ENCODE measurements at regions not wholly inside any gene's neighbourhood (a gene's known extent, or its start where the extent isn't known, plus 50 kb on each side); places are given as distances from the start of the nearest gene placed in this dataset.
A peak's percentile ranks its signal among the peaks of the same experiment; 100 is the strongest.

DNA sequence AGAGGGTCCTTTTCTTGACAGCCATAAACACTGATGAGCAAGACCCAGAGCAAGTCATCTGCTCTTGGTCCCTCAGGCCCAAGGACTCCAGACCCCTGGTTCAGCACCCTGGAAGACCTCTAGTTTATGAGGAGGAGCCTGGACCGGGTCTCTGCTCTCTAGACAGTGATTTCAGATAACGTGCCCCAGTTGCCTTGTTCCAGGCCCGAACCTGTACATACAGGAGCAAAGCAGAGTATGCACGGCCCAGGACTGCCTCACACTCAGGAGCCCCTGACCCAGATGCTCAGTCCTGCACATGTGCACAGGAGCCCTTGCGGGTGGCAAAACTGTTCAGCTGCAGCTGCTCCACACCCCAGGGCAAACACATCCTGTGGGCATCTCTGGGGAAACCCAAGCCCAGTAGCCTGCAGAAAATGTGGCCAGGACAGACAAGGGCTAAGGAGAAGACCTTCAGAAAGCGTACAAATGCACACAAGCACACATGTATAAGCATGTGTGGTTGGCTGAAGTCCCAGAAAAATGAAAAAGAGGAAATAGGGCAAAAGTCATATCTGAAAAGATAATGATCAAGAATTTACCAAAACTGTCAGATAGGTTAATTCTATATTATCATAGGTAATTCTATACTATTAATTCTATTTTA lies 59.9 kb upstream of the CORO2B start:
- TF ChIP-seq CTCF (IDR thresholded peaks at IDR 0.05; ENCODE audit: low read depth, low read length) = no peak
- DNase-seq (ENCODE audit: low read depth in 2 of 2) = no peak
- no peak overlapping the region for H3K4me3 ChIP-seq (replicated peaks in 1 of 2; ENCODE audit: low read depth in 2 of 2, low read length in 2 of 2)

DNA sequence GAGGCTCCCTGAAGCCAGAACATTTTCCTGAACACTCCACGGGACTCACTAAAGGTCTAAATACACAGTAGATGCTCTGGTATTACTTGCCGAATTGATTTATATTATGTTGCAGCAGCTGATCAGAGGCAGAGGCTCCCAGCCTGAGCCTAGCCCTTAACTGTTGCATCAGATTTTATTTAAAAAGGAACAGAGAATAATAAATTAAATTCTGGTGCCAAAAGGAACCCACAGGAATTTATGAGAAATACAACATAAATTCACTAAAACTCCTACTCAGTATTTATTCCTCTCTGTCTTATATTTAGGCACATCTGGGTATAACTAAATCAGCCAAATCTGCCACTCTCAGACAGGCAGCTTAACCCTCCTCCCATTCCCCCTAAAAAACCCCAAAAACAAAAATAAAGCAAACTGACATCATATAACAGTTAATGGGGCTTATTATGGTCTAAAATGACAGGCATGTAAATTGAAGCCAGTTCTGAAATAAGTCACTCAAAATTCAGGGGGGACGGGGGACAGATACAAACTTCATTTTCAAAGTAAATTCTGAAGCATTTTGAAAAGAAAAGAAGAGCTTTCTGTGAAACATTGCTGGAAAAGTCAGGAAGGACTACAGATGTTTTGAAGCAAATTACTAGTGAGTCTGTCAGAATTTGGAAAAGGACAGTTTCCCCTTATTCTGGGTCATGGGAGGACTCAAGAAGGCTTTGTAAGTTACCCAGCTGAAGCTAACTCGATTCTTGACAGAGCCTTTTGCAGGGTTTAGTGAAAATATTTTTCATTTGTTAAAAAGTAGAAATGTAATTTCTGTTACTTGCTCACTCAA lies 53.8 kb upstream of the CORO2B start:
- DNase-seq (ENCODE audit: low read depth in 2 of 2) = peak; percentile 75 to 80
- TF ChIP-seq CTCF (IDR thresholded peaks at IDR 0.05; ENCODE audit: low read depth, low read length) = no peak
- no peak overlapping the region for H3K4me3 ChIP-seq (replicated peaks in 1 of 2; ENCODE audit: low read depth in 2 of 2, low read length in 2 of 2)

GRCh38 chr15:68525815-68526214 lies 53.0 kb upstream of the CORO2B start:
- no peak for DNase-seq (ENCODE audit: low read depth in 2 of 2)
- H3K4me3 ChIP-seq (replicated peaks in 1 of 2; ENCODE audit: low read depth in 2 of 2, low read length in 2 of 2) = no peak overlapping the region
- no peak for TF ChIP-seq CTCF (IDR thresholded peaks at IDR 0.05; ENCODE audit: low read depth, low read length)

DNA sequence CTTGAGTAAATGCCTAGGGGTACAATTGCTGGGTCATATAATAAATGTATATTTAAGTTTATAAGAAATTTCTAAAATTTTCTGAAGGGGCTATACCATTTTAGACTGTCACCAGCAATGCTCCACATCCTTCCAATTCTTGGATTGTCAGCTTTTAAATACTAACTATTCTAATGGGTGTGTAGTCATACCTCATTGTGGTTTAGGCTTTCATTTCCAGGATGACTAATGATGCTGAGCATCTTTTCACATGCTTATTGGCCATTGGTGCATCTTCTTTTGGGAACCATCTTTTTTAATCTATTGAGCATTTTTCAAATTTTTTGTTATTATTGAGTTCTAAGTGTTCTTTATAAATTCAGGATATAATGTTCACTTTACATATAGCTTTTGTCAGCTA lies 52.5 kb upstream of the CORO2B start:
- H3K4me3 ChIP-seq (replicated peaks in 1 of 2; ENCODE audit: low read depth in 2 of 2, low read length in 2 of 2) = no peak overlapping the region
- no peak for TF ChIP-seq CTCF (IDR thresholded peaks at IDR 0.05; ENCODE audit: low read depth, low read length)
- DNase-seq (ENCODE audit: low read depth in 2 of 2) = peak; percentile 44 to 85

- no peak for TF ChIP-seq CTCF (IDR thresholded peaks at IDR 0.05; ENCODE audit: low read depth, low read length)
- no peak overlapping the region for H3K4me3 ChIP-seq (replicated peaks in 1 of 2; ENCODE audit: low read depth in 2 of 2, low read length in 2 of 2)
- no peak for DNase-seq (ENCODE audit: low read depth in 2 of 2)
These were observed 52.0 kb upstream of the CORO2B start for GRCh38 chr15:68526784-68527183.

- no peak for TF ChIP-seq CTCF (IDR thresholded peaks at IDR 0.05; ENCODE audit: low read depth, low read length)
- H3K4me3 ChIP-seq (replicated peaks in 1 of 2; ENCODE audit: low read depth in 2 of 2, low read length in 2 of 2) = no peak overlapping the region
- DNase-seq (ENCODE audit: low read depth in 2 of 2) = peak; percentile 77 to 80
These were observed 50.0 kb upstream of the CORO2B start for GRCh38 chr15:68528626-68529290.

Measured in cardiac fibroblast (primary cell).